OCI-LY7 (cell line): ENCODE measurements at regions not wholly inside any gene's neighbourhood (a gene's known extent, or its start where the extent isn't known, plus 50 kb on each side); places are given as distances from the start of the nearest gene placed in this dataset.

Experiments
- BruUV-seq: library from RNA; stranded (reverse); fragments of 400-500 nt; replicated peaks from 2 replicates; lab custom pipeline; 2021; lab: Mats Ljungman, UMichigan
- CTCF ChIA-PET: fragments of 300-600 bp; sonication (Branson Sonifier 250); formaldehyde crosslinking; loops from one replicate; lab custom pipeline; 2022; ENCODE audit warnings: antibody characterized with exemption; ENCODE audit not compliant: unreplicated experiment; lab: Charles Lee
- POLR2A ChIA-PET: fragments of 300-600 bp; sonication (Branson Sonifier 250); formaldehyde crosslinking; loops from one replicate; lab custom pipeline; 2022; ENCODE audit warnings: antibody characterized with exemption; lab: Charles Lee
- DNase-seq: peaks from one replicate; pipeline ENCODE4 v3.0.0-alpha.2; 2015; ENCODE audit warnings: low spot score
- H2AFZ ChIP-seq: fragments of 200-600 bp; sonication (generic), shearing (Covaris generic); 2 replicates; pipeline ENCODE4 v1.6.1; 2014; ENCODE audit warnings: mild to moderate bottlenecking, antibody characterized with exemption, low read length, moderate library complexity
- H3K27ac ChIP-seq: fragments of 200-600 bp; sonication (generic); 2 replicates; pipeline ENCODE4 v1.5.1; 2014; ENCODE audit warnings: mixed run types, low read depth, mild to moderate bottlenecking, moderate library complexity, low read length, inconsistent platforms; ENCODE audit not compliant: poor library complexity, severe bottlenecking
- H3K36me3 ChIP-seq: fragments of 200-600 bp; sonication (generic); 2 replicates; pipeline ENCODE4 v1.6.1; 2014; ENCODE audit warnings: mild to moderate bottlenecking, antibody characterized with exemption, low read length, moderate library complexity, mixed read lengths; ENCODE audit not compliant: insufficient read depth
- H3K4me1 ChIP-seq: fragments of 200-600 bp; sonication (generic); 2 replicates; pipeline ENCODE4 v1.5.1; 2014; ENCODE audit warnings: mild to moderate bottlenecking, low read length; ENCODE audit not compliant: insufficient read depth, poor library complexity, severe bottlenecking
- H3K4me2 ChIP-seq: fragments of 200-600 bp; sonication (generic); 2 replicates; pipeline ENCODE4 v1.6.1; 2014; ENCODE audit warnings: mild to moderate bottlenecking, low read length
- H3K4me3 ChIP-seq: fragments of 200-600 bp; sonication (generic); 2 replicates; pipeline ENCODE4 v1.5.1; 2014; ENCODE audit warnings: mild to moderate bottlenecking, low read depth, low read length; ENCODE audit not compliant: poor library complexity, severe bottlenecking
- H3K79me2 ChIP-seq: fragments of 200-600 bp; sonication (generic); 2 replicates; pipeline ENCODE4 v1.6.1; 2016; ENCODE audit warnings: low read depth, mild to moderate bottlenecking, low read length, moderate library complexity, mixed read lengths; ENCODE audit not compliant: insufficient read depth
- H3K9me2 ChIP-seq: fragments of 200-600 bp; sonication (generic); 2 replicates; pipeline ENCODE4 v1.6.1; 2016; ENCODE audit warnings: mild to moderate bottlenecking, low read length, mixed read lengths; ENCODE audit not compliant: insufficient read depth
- H3K9me3 ChIP-seq: fragments of 200-600 bp; sonication (generic); 2 replicates; pipeline ENCODE4 v1.6.1; 2014; ENCODE audit warnings: mild to moderate bottlenecking, mixed run types, low read length, mixed read lengths
- H4K20me1 ChIP-seq: fragments of 200-600 bp; sonication (generic); 2 replicates; pipeline ENCODE4 v1.6.1; 2014; ENCODE audit warnings: mild to moderate bottlenecking, antibody characterized with exemption, low read length, moderate library complexity, mixed read lengths; ENCODE audit not compliant: insufficient read depth
- CTCF ChIP-seq: fragments of 200-600 bp; sonication (generic); conservative IDR thresholded peaks from 2 replicates; pipeline ENCODE4 v1.5.1; 2014; ENCODE audit warnings: mild to moderate bottlenecking, antibody characterized with exemption, low read length, moderate library complexity, mixed read lengths
- EZH2phosphoT487 ChIP-seq: fragments of 200-600 bp; sonication (generic); IDR thresholded peaks from 2 replicates; pipeline ENCODE4 v1.6.1; 2018; ENCODE audit warnings: low read depth, borderline replicate concordance, mild to moderate bottlenecking, mixed run types, antibody characterized with exemption, low read length, moderate library complexity, mixed read lengths
- intact Hi-C: fragments of 100-400 bp; cut with micrococcal nuclease; formaldehyde crosslinking; loops from one replicate; pipeline ENCODE4 v1.10.0; 2022; ENCODE audit not compliant: unreplicated experiment

- Histone ChIP-seq H2AFZ (no peak overlapping the region), H3K9me3 (no peaks in the 10 kb centered on the region), H3K4me3 (no peak overlapping the region), H3K9me2 (no peaks in the 10 kb centered on the region), H3K4me2 (no peak overlapping the region), H4K20me1 (no peaks in the 10 kb centered on the region), H3K36me3 (no peaks in the 10 kb centered on the region), H3K27ac (no peak overlapping the region), H3K4me1 (no peaks in the 10 kb centered on the region), H3K79me2 (no peaks in the 10 kb centered on the region)
- BruUV-seq: no TSS peak
- ChIA-PET POLR2A (interaction anchor here (0.6 kb wide), 1 partner anchor 265 kb away, joined by 3 read pairs; no protein-coding TSS in a partner anchor), CTCF (no interaction called here)
- intact Hi-C loops: no loop called here
- no peak for DNase-seq
- TF ChIP-seq EZH2phosphoT487: no peak
- TF ChIP-seq CTCF: no peak
These were observed 806.5 kb downstream of the TDRD15 start for GRCh38 chr2:21930226-21930625.

GRCh38 chr2:21939967-21940366 is 816.2 kb downstream of the TDRD15 start:
- Histone ChIP-seq H2AFZ (no peak overlapping the region), H3K9me3 (no peaks in the 10 kb centered on the region), H3K4me1 (no peaks in the 10 kb centered on the region), H3K27ac (no peak overlapping the region), H3K4me2 (no peak overlapping the region), H3K9me2 (no peaks in the 10 kb centered on the region), H3K79me2 (no peaks in the 10 kb centered on the region), H4K20me1 (no peaks in the 10 kb centered on the region), H3K36me3 (no peaks in the 10 kb centered on the region), H3K4me3 (no peak overlapping the region)
- TF ChIP-seq EZH2phosphoT487 (no peak), CTCF (no peak)
- intact Hi-C loops: no loop called here
- no TSS peak for BruUV-seq
- ChIA-PET POLR2A (interaction anchor here (0.6 kb wide), 1 partner anchor 1182 kb away, joined by 3 read pairs; no protein-coding TSS in a partner anchor), CTCF (no interaction called here)
- DNase-seq: no peak

GRCh38 chr2:21944536-21944935 is 820.8 kb downstream of the TDRD15 start:
- Histone ChIP-seq H3K4me3 (no peak overlapping the region), H4K20me1 (no peaks in the 10 kb centered on the region), H3K4me2 (no peak overlapping the region), H3K79me2 (no peaks in the 10 kb centered on the region), H3K36me3 (no peaks in the 10 kb centered on the region), H3K9me3 (no peaks in the 10 kb centered on the region), H2AFZ (no peak overlapping the region), H3K27ac (no peak overlapping the region), H3K9me2 (no peaks in the 10 kb centered on the region), H3K4me1 (no peaks in the 10 kb centered on the region)
- no peak for TF ChIP-seq EZH2phosphoT487
- TF ChIP-seq CTCF: no peak
- intact Hi-C loops: no loop called here
- ChIA-PET CTCF (no interaction called here), POLR2A (no interaction called here)
- no TSS peak for BruUV-seq
- no peak for DNase-seq
